Osteocyte (in vitro differentiated cells): ENCODE measurements at regions not wholly inside any gene's neighbourhood (a gene's known extent, or its start where the extent isn't known, plus 50 kb on each side); places are given as distances from the start of the nearest gene placed in this dataset.

Experiments used
- DNase-seq: peaks from one replicate; pipeline ENCODE4 v3.0.0; 2021; ENCODE audit warnings: mixed read lengths; ENCODE audit not compliant: unreplicated experiment; ENCODE audit errors: extremely low spot score
- H3K27ac Mint-ChIP-seq: one replicate; pipeline ENCODE4 v1.8.0; 2021; ENCODE audit warnings: mild to moderate bottlenecking, mixed read lengths; ENCODE audit not compliant: unreplicated experiment
- H3K27me3 Mint-ChIP-seq: one replicate; pipeline ENCODE4 v1.8.0; 2021; ENCODE audit warnings: mixed read lengths; ENCODE audit not compliant: unreplicated experiment
- H3K36me3 Mint-ChIP-seq: one replicate; pipeline ENCODE4 v1.8.0; 2021; ENCODE audit warnings: mixed read lengths; ENCODE audit not compliant: unreplicated experiment
- H3K4me1 Mint-ChIP-seq: one replicate; pipeline ENCODE4 v1.8.0; 2021; ENCODE audit warnings: mixed read lengths; ENCODE audit not compliant: unreplicated experiment
- H3K4me3 Mint-ChIP-seq: one replicate; pipeline ENCODE4 v1.8.0; 2021; ENCODE audit warnings: mild to moderate bottlenecking, moderate library complexity, mixed read lengths; ENCODE audit not compliant: unreplicated experiment
- H3K9me3 Mint-ChIP-seq: one replicate; pipeline ENCODE4 v1.8.0; 2021; ENCODE audit warnings: mixed read lengths; ENCODE audit not compliant: unreplicated experiment
- TF ChIP-seq, protein P1 (sequence below): fragments of 200-600 bp; sonication (generic); IDR thresholded peaks from 2 replicates; pipeline ENCODE4 v1.5.0; 2021; ENCODE audit warnings: antibody characterized with exemption, mild to moderate bottlenecking, moderate library complexity

DNA sequence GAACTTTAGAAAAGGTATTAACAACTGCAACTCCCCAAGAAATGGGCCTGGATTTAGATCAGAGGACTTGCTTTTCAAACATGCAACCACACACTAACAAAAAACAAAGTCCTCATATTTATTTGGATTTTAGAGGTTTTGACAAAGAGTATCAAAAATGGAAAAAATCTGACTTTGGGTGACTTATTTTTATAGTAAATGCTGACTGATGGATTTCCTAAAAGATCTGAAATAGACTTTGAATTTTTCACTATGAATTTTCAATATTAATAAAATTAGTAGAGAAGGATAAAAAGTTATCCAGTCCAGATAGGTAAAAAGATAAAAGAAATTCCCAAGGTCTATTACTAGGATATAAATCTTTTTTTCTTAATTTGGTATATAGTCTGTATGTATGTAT, 253.5 kb downstream of the KCNJ2 start:
- Mint-ChIP-seq H3K4me3 (no peak overlapping the region), H3K9me3 (no peaks in the 10 kb centered on the region), H3K27me3 (peaks cover 44% of the 10 kb centered on the region), H3K36me3 (no peaks in the 10 kb centered on the region), H3K27ac (no peak overlapping the region), H3K4me1 (no peaks in the 10 kb centered on the region)
- TF ChIP-seq, protein P1, sequence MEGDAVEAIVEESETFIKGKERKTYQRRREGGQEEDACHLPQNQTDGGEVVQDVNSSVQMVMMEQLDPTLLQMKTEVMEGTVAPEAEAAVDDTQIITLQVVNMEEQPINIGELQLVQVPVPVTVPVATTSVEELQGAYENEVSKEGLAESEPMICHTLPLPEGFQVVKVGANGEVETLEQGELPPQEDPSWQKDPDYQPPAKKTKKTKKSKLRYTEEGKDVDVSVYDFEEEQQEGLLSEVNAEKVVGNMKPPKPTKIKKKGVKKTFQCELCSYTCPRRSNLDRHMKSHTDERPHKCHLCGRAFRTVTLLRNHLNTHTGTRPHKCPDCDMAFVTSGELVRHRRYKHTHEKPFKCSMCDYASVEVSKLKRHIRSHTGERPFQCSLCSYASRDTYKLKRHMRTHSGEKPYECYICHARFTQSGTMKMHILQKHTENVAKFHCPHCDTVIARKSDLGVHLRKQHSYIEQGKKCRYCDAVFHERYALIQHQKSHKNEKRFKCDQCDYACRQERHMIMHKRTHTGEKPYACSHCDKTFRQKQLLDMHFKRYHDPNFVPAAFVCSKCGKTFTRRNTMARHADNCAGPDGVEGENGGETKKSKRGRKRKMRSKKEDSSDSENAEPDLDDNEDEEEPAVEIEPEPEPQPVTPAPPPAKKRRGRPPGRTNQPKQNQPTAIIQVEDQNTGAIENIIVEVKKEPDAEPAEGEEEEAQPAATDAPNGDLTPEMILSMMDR, result no peak
- DNase-seq, result no peak

DNA sequence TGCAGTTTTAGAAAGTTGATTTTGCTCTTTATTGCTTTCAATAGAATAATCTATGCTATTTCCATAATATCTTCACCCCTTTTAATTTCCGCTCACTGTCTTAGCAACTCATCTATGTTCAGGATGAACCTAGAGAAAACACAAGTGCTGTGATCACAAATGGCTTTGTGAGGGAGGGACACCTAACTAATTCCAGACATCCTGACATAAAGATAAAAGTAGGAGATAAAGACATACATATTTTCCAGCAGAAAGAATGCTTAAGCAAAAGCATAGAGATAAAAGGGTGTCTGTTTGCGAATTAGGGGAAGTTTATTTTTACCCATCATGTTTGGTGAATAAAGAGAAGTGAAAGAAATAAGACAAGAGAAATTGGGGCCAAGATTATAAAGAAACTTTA, 254.2 kb downstream of the KCNJ2 start:
- no peaks in the 10 kb centered on the region for H3K4me1 Mint-ChIP-seq
- H3K36me3 Mint-ChIP-seq, result no peaks in the 10 kb centered on the region
- no peak for DNase-seq
- no peaks in the 10 kb centered on the region for H3K9me3 Mint-ChIP-seq
- H3K4me3 Mint-ChIP-seq, result no peak overlapping the region
- H3K27me3 Mint-ChIP-seq, result peaks cover 46% of the 10 kb centered on the region
- no peak overlapping the region for H3K27ac Mint-ChIP-seq
- TF ChIP-seq, protein P1, result no peak

DNA sequence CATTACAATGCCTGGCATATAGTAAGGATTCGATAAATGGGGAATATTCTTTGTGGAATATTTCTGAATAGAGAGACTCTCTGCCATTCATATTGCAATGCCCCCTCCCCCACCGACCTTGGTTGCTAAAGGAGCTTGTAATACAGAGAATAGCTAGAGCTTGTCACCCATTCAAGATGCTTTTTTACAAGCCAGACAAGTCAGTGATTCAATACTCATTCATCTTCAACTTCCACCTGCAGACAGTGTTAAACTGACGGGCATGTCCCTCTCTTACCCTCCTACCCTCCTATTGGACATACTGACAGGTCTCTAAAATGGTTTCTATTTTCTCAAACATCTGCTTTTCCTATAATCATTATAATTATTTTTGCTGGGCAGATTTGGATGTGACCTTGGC, 257.4 kb downstream of the KCNJ2 start:
- Mint-ChIP-seq H3K4me3 (no peak overlapping the region), H3K9me3 (no peaks in the 10 kb centered on the region), H3K27ac (no peak overlapping the region), H3K36me3 (no peaks in the 10 kb centered on the region), H3K4me1 (no peaks in the 10 kb centered on the region), H3K27me3 (peaks cover 35% of the 10 kb centered on the region)
- TF ChIP-seq, protein P1, result no peak
- DNase-seq, result no peak

DNA sequence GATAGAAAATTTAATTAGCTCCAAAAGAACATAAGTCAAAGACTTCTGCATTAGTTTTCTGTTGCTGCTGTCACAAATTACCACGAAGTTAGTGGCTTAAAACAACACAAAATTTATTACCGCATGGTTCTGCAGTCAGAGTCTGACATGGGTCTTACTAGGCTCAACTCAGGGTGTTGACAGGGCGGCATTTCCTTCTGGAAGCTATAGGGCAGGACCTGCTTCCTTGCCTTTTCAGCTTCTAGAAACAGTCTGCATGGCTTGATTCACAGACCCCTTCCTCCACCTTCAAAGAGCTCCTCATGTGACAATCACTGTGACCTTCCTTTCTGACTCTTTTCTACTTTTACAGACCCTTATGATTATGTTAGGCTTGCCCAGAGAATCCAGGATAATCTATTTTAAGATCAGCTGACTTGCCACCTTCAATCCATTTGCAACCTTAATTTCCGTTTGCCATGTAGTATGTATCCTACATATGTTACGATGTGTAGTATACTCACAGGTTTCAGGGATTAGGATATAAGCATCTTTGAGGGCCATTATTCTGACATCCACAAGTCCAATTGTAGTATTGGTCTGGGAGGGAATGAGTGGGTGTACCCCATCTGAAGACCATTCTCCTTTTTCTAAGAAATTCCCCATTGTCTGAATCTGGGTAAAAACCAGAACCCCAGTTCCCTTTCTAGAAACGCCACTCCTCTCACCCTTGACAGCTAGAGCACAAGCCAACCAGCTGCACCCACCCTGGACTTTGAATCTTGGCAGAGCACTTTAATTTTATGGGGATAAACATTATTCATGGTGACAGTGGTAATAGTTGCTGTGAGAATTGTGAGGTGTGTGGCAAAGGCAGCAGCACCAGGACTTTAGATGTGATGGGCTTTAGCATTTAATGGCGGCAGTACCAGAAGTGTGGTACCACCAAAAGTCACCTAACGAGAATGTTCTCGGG, 265.5 kb downstream of the KCNJ2 start:
- H3K36me3 Mint-ChIP-seq, result no peaks in the 10 kb centered on the region
- H3K27me3 Mint-ChIP-seq, result peaks cover 11% of the 10 kb centered on the region
- TF ChIP-seq, protein P1, result no peak
- DNase-seq, result no peak
- no peaks in the 10 kb centered on the region for H3K4me1 Mint-ChIP-seq
- no peak overlapping the region for H3K4me3 Mint-ChIP-seq
- no peaks in the 10 kb centered on the region for H3K9me3 Mint-ChIP-seq
- H3K27ac Mint-ChIP-seq, result no peak overlapping the region

DNA sequence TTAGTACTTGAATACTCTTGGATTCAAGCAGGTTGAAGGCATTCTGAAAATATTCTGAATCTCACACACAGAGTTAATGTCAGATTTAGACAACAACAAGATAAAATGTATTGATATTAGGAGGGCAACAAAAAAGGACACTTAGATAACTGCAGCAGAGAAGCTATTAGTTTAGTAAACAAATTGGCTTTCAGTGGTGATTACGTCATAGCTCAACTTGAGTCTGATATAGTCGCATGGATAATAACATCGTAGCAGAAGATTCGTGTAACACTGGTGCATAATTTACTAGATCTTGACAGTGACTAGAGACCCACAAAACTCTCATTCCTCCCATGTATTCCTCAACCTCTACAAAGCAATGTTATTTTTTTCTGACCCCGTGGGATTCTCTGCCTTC, 268.3 kb downstream of the KCNJ2 start:
- H3K9me3 Mint-ChIP-seq, result no peaks in the 10 kb centered on the region
- H3K36me3 Mint-ChIP-seq, result no peaks in the 10 kb centered on the region
- no peak overlapping the region for H3K4me3 Mint-ChIP-seq
- peaks cover 16% of the 10 kb centered on the region for H3K27me3 Mint-ChIP-seq
- no peak overlapping the region for H3K27ac Mint-ChIP-seq
- TF ChIP-seq, protein P1, result no peak
- no peaks in the 10 kb centered on the region for H3K4me1 Mint-ChIP-seq
- DNase-seq, result no peak
